DMS53 (cell line): ENCODE measurements at regions not wholly inside any gene's neighbourhood (a gene's known extent, or its start where the extent isn't known, plus 50 kb on each side); places are given as distances from the start of the nearest gene placed in this dataset.
"Not testable (repeated sequence)": the region's sequence is repeated elsewhere in the genome, so short reads cannot be mapped to it uniquely, and the experiment has no call there.

Experiments used
- DNase-seq: peaks from one replicate; lab custom pipeline; 2025; lab: John Stamatoyannopoulos, UW

- DNase-seq: no peak
Measured at GRCh38 chrX:7515681-7516413, 327.1 kb upstream of the VCX start.

GRCh38 chrX:7514871-7515599 is 327.9 kb upstream of the VCX start:
- DNase-seq: no peak

GRCh38 chrX:7512845-7513244 is 330.1 kb upstream of the VCX start:
- DNase-seq: no peak

GRCh38 chrX:7503251-7503650 is 339.7 kb upstream of the VCX start:
- no peak for DNase-seq

- no peak for DNase-seq
Measured at GRCh38 chrX:7500386-7500785, 342.6 kb upstream of the VCX start.

- no peak for DNase-seq
Measured at GRCh38 chrX:7486505-7486904, 338.6 kb upstream of the PUDP start.

GRCh38 chrX:7485061-7485460 is 337.1 kb upstream of the PUDP start:
- DNase-seq: no peak

- no peak for DNase-seq
Measured at GRCh38 chrX:7480721-7481120, 332.8 kb upstream of the PUDP start.

GRCh38 chrX:7462110-7462509 is 314.2 kb upstream of the PUDP start:
- DNase-seq: no peak

GRCh38 chrX:7461051-7461450 is 313.1 kb upstream of the PUDP start:
- not testable (repeated sequence) for DNase-seq

- no peak for DNase-seq
Measured at GRCh38 chrX:7447801-7448499, 300.0 kb upstream of the PUDP start.

GRCh38 chrX:7446815-7447214 is 298.9 kb upstream of the PUDP start:
- DNase-seq: no peak

GRCh38 chrX:7444967-7445366 is 297.0 kb upstream of the PUDP start:
- DNase-seq: no peak

- DNase-seq: no peak
Measured at GRCh38 chrX:7441586-7441985, 293.6 kb upstream of the PUDP start.

- no peak for DNase-seq
Measured at GRCh38 chrX:7435822-7436221, 287.9 kb upstream of the PUDP start.

GRCh38 chrX:7432901-7433300 is 284.9 kb upstream of the PUDP start:
- DNase-seq: no peak

- peak; percentile 24 for DNase-seq
Measured at GRCh38 chrX:7420717-7421116, 272.8 kb upstream of the PUDP start.

- no peak for DNase-seq
Measured at GRCh38 chrX:7414753-7415152, 266.8 kb upstream of the PUDP start.

GRCh38 chrX:7412840-7413239 is 264.9 kb upstream of the PUDP start:
- no peak for DNase-seq

GRCh38 chrX:7409866-7410265 is 261.9 kb upstream of the PUDP start:
- no peak for DNase-seq

GRCh38 chrX:7399373-7399772 is 251.4 kb upstream of the PUDP start:
- DNase-seq: no peak

- DNase-seq: no peak
Measured at GRCh38 chrX:7390441-7390840, 242.5 kb upstream of the PUDP start.

- no peak for DNase-seq
Measured at GRCh38 chrX:7389576-7389975, 241.6 kb upstream of the PUDP start.
